ENCODE measurements at regions not wholly inside any gene's neighbourhood (a gene's known extent, or its start where the extent isn't known, plus 50 kb on each side); places are given as distances from the start of the nearest gene placed in this dataset.

GRCh38 chr2:610491-610890 lies 66.7 kb downstream of the TMEM18 start (continued):
- no peak for TF ChIP-seq CHD7 (IDR thresholded peaks at IDR 0.05; ENCODE audit: insufficient replicate concordance, low read length)
- TF ChIP-seq SIN3A (conservative IDR thresholded peaks at IDR 0.05 in 1 of 2, IDR thresholded peaks at IDR 0.05 in 1 of 2; ENCODE audit: low read depth in 1 of 2, low read length in 2 of 2), result no peak
- TF ChIP-seq SRF (IDR thresholded peaks at IDR 0.05; ENCODE audit: low read depth, low read length), result no peak
- no peak for TF ChIP-seq ZNF274 (IDR thresholded peaks at IDR 0.05; ENCODE audit: borderline replicate concordance, extremely low read depth, low read length)
- no peak for TF ChIP-seq FOSL1 (IDR thresholded peaks at IDR 0.05; ENCODE audit: insufficient read depth, low read depth, low read length)
- no peak for TF ChIP-seq JUN (IDR thresholded peaks at IDR 0.05; ENCODE audit: low read depth, low read length)
